ENCODE measurements at regions not wholly inside any gene's neighbourhood (a gene's known extent, or its start where the extent isn't known, plus 50 kb on each side); places are given as distances from the start of the nearest gene placed in this dataset.

GRCh38 chr3:7793786-7794185 is 707.8 kb upstream of the LMCD1 start:
- no peak for DNase-seq

GRCh38 chr3:7798276-7798675 is 703.3 kb upstream of the LMCD1 start:
- no peak for DNase-seq

GRCh38 chr3:7800006-7800780 is 701.4 kb upstream of the LMCD1 start:
- DNase-seq: no peak

GRCh38 chr3:7812490-7812889 is 689.1 kb upstream of the LMCD1 start:
- no peak for DNase-seq

- no peak for DNase-seq
Measured at GRCh38 chr3:7813365-7813764, 688.3 kb upstream of the LMCD1 start.

- no peak for DNase-seq
Measured at GRCh38 chr3:7817239-7817638, 684.4 kb upstream of the LMCD1 start.

- DNase-seq: no peak
Measured at GRCh38 chr3:7820969-7821368, 680.7 kb upstream of the LMCD1 start.

- DNase-seq: no peak
Measured at GRCh38 chr3:7821858-7822257, 679.8 kb upstream of the LMCD1 start.

GRCh38 chr3:7841451-7841850 is 660.2 kb upstream of the LMCD1 start:
- no peak for DNase-seq

- DNase-seq: no peak
Measured at GRCh38 chr3:7843441-7843840, 658.2 kb upstream of the LMCD1 start.

- no peak for DNase-seq
Measured at GRCh38 chr3:7847021-7847420, 654.6 kb upstream of the LMCD1 start.

GRCh38 chr3:7847521-7847920 is 654.1 kb upstream of the LMCD1 start:
- no peak for DNase-seq

GRCh38 chr3:7854266-7854665 is 647.4 kb upstream of the LMCD1 start:
- DNase-seq: peak in 1 of 2 experiments; percentile 11

GRCh38 chr3:7854721-7855120 is 646.9 kb upstream of the LMCD1 start:
- DNase-seq: no peak

- DNase-seq: no peak
Measured at GRCh38 chr3:7865611-7866010, 636.0 kb upstream of the LMCD1 start.

GRCh38 chr3:7867587-7867986 is 634.0 kb upstream of the LMCD1 start:
- no peak for DNase-seq

GRCh38 chr3:7871003-7871560 is 630.5 kb upstream of the LMCD1 start:
- no peak for DNase-seq

GRCh38 chr3:7874116-7874515 is 627.5 kb upstream of the LMCD1 start:
- DNase-seq: no peak

GRCh38 chr3:7875925-7876324 is 625.7 kb upstream of the LMCD1 start:
- no peak for DNase-seq

GRCh38 chr3:7876741-7877297 is 624.8 kb upstream of the LMCD1 start:
- no peak for DNase-seq

GRCh38 chr3:7877312-7877711 is 624.3 kb upstream of the LMCD1 start:
- no peak for DNase-seq

- no peak for DNase-seq
Measured at GRCh38 chr3:7879572-7879971, 622.1 kb upstream of the LMCD1 start.

- no peak for DNase-seq
Measured at GRCh38 chr3:7881946-7882345, 619.7 kb upstream of the LMCD1 start.

- DNase-seq: no peak
Measured at GRCh38 chr3:7897655-7898054, 604.0 kb upstream of the LMCD1 start.

- DNase-seq: no peak
Measured at GRCh38 chr3:7913283-7913682, 588.3 kb upstream of the LMCD1 start.

Measured in NCI-H446 (cell line).